ENCODE measurements at regions not wholly inside any gene's neighbourhood (a gene's known extent, or its start where the extent isn't known, plus 50 kb on each side); places are given as distances from the start of the nearest gene placed in this dataset.

DNA sequence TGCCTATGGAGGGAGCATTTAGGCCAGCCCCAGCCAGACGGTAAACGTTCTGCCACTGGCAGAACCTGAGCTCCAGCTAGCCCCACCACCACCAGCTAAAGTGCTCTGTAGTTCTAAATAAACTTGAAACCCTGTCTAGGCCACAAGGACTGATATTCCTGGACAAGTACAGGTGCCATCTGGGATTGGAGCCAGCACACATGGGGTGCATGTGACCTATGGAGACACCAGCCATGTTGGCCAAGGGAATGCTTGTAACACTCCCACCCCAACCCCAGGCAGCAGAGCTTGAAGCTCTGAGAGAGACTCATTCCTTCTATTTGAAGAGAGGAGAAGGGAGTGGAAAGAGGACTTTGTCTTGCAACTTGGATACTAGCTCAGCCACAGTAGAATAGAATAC is 284.5 kb upstream of the DCBLD2 start:
- DNase-seq = no peak

DNA sequence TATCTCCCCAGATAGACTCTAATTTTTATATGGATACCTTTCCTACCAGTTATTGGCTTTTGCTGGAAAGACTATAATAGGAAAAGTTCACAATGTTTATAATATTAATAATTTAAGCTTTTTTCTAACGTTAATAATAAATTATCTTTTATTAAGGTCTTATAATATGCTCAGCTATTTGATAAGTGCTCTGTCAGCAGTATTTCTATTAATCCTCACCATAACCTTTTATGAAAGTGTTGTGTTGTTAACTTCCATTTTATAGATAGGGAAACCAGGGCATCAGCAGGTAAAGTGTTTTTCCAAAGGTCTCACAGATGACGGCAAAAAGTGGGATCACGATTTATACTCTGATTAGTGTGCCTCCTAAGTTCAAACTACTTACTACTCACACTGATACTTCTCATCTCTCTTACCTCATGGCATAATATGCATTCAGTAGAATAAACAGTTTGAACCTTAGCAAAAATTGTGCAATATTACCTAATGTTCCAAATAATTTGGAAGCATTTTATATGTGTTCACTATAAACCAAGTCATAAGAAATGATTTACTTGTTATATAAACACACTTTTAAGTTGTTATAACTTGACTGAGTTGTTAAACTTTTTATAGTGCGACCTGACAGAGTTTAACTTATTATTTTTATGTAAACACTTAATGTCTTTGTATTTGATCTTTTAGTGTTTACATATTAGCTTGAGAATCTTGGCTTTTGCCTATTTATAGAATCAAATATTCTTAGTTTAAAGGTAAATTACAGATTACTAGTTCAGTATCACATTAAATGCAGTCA is 274.9 kb upstream of the DCBLD2 start:
- DNase-seq = no peak

DNA sequence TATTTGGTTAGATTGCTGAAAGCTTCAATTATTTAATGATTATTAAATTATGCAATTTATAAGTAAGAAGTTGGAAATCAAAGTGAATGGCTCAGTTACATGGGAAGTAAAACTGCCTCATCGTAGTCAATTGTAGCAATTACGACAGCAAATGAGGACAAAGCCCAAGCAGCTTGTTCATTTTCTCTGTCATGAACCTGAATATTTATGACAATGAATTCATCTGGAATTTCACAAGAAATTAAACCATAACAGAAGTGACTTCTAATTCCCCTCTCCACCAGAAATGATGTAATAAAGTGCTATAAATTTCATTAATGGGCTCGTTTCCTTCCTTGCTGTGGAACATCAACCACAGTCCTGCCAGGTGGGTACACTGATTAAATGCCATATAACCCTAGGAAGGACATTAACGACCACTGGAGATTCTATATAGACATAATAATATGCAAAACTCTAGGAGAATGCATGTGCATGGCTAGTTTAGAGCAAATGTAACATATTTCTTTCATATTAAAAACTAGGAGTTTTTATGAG is 273.8 kb upstream of the DCBLD2 start:
- no peak for DNase-seq

DNA sequence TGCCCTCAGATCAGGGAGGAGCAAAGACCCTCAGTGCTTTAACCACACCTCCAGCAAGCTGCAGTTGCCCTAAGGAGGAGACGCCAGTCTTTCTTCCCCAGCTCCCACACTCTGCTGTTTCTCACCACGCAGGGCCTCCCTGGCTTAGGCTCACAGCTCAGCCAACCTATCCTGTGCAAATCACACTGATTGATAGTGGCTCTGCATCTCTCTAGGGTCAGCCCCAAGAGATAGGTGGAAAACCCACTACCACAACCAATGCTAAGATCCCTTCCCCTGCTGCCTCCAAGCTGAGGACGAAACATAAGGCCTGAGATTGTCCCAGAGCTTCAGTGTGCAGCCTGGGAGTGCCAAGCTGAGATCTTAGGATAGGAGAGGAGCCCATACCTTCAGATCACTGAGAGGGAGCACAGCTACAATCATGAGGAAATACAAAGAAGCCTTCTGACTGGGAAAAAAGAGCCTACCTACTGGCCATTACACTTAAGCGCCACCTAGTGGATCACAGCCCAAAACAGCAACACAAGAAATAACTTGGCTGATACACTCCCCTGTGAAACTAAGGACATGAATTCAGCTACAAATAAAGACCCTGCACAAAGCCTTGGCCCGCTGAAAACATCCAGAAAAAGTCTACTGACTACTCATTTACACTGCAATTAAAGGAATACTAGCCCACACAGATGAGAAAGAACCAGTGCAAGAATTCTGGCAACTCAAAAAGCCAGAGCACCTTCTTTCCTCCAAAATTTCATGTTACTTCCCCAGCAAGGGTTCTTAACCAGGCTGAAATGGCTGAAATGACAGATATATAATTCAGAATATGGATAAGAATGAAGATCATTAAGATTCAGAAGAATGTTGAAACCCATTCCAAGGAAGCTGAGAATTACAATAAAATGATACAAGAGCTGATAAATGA is 271.5 kb upstream of the DCBLD2 start:
- DNase-seq = peak; percentile 27

DNA sequence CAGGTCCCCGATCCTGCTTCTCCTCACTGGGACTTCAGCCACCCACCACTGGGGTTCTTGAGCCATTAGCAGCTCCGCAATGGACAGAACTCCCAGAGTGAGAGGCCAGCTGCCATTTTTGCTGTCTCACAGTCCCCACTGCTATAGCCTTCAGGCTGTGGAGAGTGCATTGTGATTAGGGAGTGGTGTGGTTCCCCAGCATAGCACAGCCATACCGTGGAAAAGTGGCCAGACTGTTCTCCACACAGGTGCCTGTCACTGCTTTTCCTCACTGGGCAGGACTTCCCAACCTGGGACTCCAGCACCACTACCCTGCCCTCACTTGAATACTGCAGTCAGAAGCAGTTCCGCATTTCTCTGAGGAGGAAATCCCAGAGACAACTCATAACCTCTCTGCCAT is 270.3 kb upstream of the DCBLD2 start:
- no peak for DNase-seq

DNA sequence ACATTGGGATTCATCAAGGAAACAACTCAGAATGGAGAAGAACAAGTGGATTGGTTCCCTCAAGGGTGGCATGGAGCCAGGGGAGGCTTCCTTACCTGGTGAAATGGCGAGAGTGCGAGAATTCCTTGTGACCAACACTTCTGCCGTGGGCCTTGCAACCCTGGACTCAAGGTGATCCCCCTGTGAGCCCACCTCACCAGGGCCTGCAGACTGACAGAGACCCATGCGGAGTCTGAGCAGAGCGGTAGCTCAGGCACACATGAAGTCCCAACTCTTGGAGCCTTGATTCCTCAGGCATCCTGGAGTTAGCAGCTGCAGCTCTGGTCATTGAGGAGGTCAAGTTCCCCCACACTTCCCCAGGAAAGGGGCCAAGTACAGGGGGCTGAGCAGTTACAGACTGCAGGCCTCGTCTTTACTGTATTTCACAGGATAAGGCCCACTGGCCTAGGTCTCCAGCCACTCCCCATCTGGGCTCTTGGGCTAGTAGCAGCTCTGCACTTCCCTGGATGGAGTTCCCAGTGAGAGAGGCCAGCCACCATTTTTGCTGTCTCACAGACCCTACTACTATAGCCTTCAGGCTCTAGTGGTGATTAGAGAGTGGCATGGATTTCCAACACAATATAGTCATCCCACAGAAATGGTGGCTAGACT is 269.5 kb upstream of the DCBLD2 start:
- no peak for DNase-seq

DNA sequence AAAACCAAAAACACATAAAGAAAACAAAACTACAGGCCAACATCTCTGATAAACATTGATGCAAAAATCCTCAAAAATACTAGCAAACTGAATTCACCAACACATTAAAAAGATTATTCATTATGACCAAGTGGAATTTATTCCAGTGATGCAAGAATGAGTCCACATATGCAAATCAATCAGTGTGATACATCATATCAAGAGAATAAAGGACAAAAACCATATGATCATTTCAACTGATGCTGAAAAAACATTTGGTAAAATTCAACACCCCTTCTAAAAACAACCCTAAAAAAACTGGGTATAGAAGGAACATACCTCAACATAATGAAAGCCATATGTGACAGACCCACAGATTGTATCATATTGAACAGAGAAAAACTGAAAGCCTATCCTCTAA is 265.6 kb upstream of the DCBLD2 start:
- no peak for DNase-seq

DNA sequence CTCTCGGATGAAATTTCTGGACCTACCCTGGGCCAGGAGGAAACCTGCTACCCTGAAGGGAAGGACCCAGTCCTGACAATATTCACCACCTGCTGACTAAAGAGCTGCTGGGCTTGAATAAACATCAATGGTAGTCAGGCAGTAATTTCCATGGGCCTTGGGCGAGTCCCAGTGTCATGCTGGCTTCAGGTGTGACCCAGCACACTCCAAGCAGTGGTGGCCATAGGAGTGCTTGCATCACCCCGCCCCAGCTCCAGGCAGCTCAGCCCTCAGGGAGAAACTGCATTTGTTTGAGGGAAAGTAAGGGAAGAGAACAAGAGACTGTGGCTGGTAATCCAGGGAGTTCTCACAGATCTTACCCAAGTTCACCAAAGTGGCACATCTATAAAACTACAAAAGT is 261.8 kb upstream of the DCBLD2 start:
- DNase-seq = no peak

DNA sequence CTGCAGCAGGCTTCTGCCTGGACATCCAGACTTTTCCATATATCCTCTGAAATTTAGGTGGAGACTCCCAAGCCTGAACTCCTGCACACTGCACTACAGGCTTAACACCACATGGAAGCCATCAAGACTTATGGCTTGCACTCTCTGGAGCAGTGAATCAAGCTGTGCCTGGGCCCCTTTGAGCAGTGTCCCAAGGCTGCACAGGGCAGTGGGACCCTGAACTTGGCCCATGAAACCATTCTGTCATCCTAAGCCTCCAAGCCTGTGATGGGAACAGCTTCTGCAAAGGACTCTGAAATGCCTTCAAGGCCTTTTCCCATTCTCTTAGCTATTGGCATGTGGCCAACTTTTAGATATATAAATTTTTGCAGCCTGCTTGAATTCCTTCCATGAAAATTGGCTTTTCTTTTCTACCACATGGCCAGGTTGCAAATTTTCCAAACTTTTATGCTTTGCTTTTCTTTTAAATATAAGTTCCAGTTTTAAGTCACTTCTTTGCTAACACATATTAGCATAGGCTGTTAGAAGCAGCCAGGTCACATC is 257.8 kb upstream of the DCBLD2 start:
- no peak for DNase-seq

DNA sequence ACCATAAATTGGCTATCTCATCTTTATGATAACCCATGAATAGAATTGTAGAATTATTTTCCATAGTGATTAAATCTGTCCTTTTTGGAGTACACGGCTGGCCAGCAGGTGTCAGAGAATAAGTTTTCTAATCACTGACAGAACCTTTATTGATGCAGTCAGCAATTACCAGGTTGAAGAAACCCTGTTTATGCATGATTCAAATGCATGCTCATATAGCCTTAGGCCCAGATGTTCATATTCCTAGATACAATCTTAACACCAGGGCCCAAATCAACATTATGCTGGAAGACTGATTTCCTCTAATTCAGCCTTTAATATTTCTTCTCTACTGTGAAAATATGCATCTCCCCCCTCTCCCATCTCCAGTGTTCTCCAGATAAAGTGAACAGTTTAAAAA is 243.5 kb upstream of the DCBLD2 start:
- DNase-seq = no peak

DNA sequence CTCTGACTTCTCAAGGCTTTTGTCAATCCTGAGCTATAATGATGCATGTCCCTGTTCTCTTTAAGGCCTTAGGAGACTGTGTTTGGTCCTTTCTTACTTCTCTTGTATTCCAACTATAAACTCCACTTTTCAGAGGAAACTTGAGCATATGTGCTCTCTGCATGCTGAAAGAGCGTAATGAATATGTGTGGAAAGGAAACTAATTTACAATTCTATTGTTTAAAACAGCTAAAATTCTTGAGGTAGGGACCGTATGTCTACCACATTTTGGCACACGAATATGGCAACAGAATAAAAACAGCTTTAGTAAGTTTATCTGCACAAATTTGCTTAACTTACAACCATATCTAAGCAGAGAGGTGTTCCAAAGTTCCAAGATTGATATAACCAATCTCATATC is 242.0 kb upstream of the DCBLD2 start:
- no peak for DNase-seq

DNA sequence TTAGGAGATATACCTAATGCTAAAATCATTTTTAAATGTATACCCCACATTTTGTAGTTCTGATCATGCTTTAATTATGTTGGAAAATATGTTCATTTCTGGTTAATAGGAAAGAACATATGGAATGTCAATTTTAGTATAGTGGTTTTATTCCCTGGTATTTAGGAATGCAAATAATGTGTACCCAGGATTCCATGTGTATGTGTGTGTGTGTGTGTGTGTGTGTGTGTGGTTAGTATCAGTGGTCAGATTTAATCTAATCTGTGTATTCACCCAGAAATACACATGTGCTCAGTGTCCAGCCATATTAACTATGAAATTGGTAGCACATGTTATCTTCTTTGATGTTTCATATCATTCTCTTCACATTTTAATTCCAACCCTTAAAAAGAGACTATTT is 233.5 kb upstream of the DCBLD2 start:
- no peak for DNase-seq

DNA sequence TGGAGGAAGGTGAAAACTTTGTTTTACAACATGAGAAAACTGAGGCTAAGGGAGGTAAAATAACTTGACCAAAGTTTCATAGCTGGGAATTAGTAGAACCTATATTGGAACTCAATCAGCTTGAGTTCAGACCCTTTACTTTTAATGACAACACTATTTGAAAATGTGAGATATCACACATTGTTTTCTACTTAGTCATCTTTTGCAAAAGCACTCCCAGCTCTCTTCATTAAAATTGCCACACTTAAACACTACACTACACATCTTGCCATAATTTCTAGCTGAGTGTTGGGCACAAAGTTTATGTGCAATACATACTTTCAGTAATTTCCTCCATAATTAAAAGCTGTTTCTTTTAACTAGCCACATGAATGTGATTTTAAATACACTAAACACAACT is 230.4 kb upstream of the DCBLD2 start:
- DNase-seq = no peak

DNA sequence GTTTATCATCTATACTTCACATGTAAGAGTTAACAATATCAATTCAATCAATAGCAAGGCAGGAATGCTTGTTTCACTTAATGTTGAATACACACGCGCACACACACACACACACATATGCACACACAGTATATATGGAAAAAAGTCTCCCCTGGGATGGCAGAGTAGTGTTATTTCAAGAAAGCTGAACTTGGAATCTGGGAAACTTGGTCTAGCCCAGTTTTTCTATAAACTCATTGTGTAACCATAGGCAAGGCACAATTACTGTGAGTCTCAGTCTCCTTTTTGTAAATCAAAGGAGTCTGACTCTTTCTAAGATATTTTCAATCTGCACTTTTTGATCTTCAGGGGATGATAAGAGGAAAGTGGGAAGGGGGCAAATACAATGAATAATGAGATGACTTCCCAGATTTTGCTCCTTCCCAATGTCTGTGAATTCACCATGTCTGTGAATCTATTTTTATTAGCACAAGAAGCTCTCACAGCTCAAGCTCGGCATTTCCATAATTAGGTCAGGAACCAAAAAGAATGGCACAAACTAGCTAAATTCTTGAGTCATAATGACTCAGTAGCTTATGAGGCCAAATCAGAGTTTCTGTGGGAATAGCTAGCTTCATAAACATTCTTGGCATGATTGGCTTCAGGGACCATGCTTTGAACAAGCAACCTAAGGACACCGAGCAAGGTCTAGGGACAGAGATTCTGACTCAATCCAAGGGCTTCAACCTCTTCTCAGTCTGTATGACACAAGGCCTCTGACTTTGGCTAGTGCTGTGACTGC is 227.4 kb upstream of the DCBLD2 start:
- DNase-seq = peak; percentile 29

DNA sequence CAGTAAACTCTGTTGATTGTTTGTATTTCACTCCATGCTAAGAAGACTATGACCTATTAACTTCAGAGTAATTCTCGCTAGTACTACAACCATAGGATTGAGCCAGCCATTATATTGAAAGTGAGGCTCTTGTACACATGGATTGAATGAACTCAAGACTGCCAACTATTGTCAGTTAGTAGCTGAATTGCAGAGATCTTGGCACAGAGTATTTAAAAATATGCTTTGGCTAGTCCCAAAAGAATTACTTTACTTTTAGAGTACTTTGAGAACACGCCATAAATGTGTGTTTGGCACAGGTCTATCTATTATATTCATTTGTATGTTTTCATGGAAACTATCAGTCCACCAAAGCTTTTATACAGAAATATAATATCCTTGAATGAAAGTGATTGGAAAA is 226.7 kb upstream of the DCBLD2 start:
- DNase-seq = no peak

DNA sequence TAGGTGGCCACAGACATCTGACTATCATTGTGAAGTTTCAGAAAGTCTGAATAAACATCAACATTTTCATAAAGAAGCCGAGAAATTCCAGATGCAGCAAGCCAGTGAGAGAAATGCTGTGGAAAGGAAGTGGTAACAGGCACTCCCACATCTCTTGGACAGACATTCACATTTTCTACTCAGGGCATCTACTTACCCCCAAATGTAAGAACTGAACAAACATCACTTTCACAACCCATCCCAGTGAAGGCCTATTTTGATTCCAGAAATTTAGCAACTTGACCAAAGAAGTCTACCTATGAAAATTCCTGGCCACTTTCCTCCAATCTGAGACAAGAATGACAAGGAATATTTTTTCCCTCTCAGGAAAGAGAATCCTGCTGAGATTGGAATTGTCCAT is 224.8 kb upstream of the DCBLD2 start:
- DNase-seq = no peak

DNA sequence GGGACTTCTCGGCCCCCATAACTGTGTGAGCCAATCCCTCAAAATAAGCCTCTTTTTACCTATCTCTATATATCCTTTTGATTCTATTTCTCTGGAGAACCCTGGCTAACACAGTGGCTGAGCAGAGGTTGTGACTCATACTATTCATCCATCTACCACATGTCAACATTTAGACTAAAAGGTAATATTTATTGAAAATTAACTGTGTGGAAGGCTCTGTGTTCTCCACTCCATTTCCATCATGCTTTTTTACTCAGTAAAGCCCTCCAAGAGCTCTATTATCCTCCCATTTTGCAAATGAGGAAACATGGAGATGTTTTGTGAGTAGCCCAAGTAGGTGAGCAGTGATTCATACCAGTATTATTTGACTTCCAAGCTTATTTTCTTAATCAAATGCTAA is 217.9 kb upstream of the DCBLD2 start:
- no peak for DNase-seq

DNA sequence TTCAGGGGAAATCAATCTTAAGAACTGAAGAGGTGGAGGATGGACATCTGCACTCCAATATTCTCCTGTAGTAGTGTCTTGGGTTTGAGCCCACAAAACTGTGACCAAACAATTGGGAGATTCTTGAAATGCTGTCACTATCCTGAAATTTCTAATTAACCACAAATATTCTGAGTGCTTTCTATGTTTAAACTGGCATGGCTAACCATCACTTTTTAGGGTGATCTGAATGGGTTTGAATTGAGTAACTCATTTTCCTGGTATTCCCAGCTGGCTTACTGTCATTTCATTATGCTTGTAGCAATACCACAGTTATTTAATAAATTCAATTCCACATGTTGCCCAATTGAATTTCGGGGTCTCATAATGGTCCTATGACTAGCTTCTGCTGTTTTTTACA is 216.9 kb upstream of the DCBLD2 start:
- DNase-seq = no peak

DNA sequence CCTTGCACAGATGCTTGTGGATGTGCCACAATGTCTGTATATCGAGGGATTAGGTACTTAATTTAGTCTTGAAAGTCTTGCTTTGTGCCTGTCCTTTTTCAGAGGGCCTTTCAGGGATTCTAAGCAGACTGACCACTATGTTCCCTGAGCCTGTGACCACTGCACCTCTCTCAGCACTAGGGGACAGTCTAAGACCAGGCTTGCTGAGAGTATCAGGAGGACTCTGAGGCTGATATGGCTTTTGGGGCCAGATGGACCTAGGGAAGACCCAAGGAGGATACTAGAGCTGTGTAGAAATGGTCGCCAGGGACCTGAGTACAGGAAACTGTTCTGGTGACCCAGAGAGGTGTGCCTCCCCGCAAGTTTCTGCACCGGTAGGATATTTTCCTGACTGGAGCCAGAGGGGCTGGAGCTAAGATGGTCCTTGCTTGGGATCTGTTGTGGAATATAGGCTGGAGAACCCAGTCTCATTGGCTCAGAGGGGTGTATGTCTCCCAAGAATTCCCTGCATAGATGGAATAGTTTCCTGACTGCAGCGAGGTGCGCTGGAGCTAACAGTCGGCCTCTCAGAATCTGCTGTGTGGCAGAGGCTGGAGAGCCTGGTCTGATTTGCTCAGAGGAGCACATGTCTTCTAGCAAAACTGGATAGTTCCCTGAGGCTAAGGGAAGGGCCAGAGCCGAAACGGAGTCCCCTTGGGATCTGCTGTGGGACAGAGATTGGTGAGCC is 213.2 kb upstream of the DCBLD2 start:
- DNase-seq = no peak

DNA sequence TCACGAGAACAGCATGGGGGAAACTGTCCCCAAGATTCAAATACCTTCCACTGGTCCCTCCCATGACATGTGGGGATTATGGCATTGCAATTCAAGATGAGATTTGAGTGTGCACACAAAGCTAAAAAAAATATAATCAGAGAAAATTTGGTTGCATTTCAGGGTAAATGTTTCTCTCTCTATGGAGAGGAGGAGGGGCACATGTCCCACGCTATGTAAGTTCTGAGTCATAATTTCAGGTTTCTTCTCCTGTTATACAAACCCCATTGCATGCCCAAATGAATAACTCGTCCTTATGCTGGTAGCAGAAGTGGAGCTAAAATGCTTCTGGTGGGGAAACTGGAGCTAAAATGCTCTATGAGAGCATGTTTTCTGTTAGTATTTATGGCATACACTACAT is 209.7 kb upstream of the DCBLD2 start:
- DNase-seq = no peak

DNA sequence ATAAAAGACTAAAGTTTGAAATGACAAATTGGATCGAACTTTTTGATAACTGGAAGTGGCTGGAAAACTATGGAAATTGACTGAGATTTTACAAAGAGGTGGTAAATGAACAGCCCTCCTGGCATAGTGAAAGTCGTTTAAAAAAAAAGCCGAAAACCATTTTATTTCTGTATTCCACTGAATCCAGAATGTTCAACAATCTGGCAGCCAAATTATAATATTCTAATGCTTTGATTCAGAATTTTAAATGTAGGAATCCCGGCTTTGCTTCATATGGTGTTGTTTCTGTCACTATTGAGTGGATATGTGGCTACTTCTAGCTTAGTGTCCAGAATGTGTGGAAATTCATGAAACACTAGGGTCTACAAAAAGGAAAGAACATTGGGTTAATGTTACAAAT is 208.9 kb upstream of the DCBLD2 start:
- DNase-seq = no peak
